GM21619 (cell line): ENCODE measurements at regions not wholly inside any gene's neighbourhood (a gene's known extent, or its start where the extent isn't known, plus 50 kb on each side); places are given as distances from the start of the nearest gene placed in this dataset.

Experiments
- ATAC-seq: cut with Tn5 transposase; IDR thresholded peaks from one replicate; pipeline ENCODE4 v1.9.1; 2021; ENCODE audit not compliant: unreplicated experiment

GRCh38 chr1:193676996-193677549 is 490.7 kb upstream of the B3GALT2 start:
- ATAC-seq, result no peak

- ATAC-seq, result no peak
These were observed 488.0 kb upstream of the B3GALT2 start for GRCh38 chr1:193674292-193674944.

- no peak for ATAC-seq
These were observed 480.2 kb upstream of the B3GALT2 start for GRCh38 chr1:193666485-193667083.

GRCh38 chr1:193663965-193664364 is 477.6 kb upstream of the B3GALT2 start:
- ATAC-seq, result no peak

- ATAC-seq, result no peak
These were observed 475.6 kb upstream of the B3GALT2 start for GRCh38 chr1:193662030-193662429.

- no peak for ATAC-seq
These were observed 475.0 kb upstream of the B3GALT2 start for GRCh38 chr1:193661385-193661784.

GRCh38 chr1:193660428-193660827 is 474.0 kb upstream of the B3GALT2 start:
- no peak for ATAC-seq

GRCh38 chr1:193658691-193659090 is 472.3 kb upstream of the B3GALT2 start:
- ATAC-seq, result no peak

GRCh38 chr1:193658081-193658480 is 471.7 kb upstream of the B3GALT2 start:
- no peak for ATAC-seq

- ATAC-seq, result no peak
These were observed 471.1 kb upstream of the B3GALT2 start for GRCh38 chr1:193657552-193657951.

- ATAC-seq, result no peak
These were observed 470.4 kb upstream of the B3GALT2 start for GRCh38 chr1:193656841-193657240.

GRCh38 chr1:193654951-193655735 is 468.7 kb upstream of the B3GALT2 start:
- no peak for ATAC-seq

- ATAC-seq, result no peak
These were observed 463.2 kb upstream of the B3GALT2 start for GRCh38 chr1:193649587-193649986.

GRCh38 chr1:193634876-193635275 is 448.5 kb upstream of the B3GALT2 start:
- no peak for ATAC-seq

GRCh38 chr1:193634470-193634869 is 448.1 kb upstream of the B3GALT2 start:
- ATAC-seq, result no peak

- no peak for ATAC-seq
These were observed 447.6 kb upstream of the B3GALT2 start for GRCh38 chr1:193633991-193634390.

GRCh38 chr1:193633093-193633492 is 446.7 kb upstream of the B3GALT2 start:
- no peak for ATAC-seq

GRCh38 chr1:193631306-193631705 is 444.9 kb upstream of the B3GALT2 start:
- no peak for ATAC-seq

GRCh38 chr1:193629875-193630274 is 443.5 kb upstream of the B3GALT2 start:
- no peak for ATAC-seq

- ATAC-seq, result no peak
These were observed 440.3 kb upstream of the B3GALT2 start for GRCh38 chr1:193626695-193627094.

GRCh38 chr1:193625255-193625654 is 438.8 kb upstream of the B3GALT2 start:
- no peak for ATAC-seq

- no peak for ATAC-seq
These were observed 433.5 kb upstream of the B3GALT2 start for GRCh38 chr1:193619911-193620310.
